Transverse colon (tissue), 4 donors: ENCODE measurements at regions not wholly inside any gene's neighbourhood (a gene's known extent, or its start where the extent isn't known, plus 50 kb on each side); places are given as distances from the start of the nearest gene placed in this dataset.

Experiments used
- EP300 ChIP-seq: sonication (generic); formaldehyde crosslinking; IDR thresholded peaks from one replicate; pipeline ENCODE4 v1.6.1; 2017; ENCODE audit warnings: antibody characterized with exemption, low read depth
- POLR2AphosphoS5 ChIP-seq, 3 donors: sonication (generic); formaldehyde crosslinking; IDR thresholded peaks; one replicate each; pipeline ENCODE4 v1.6.1; 2016; ENCODE audit warnings: antibody characterized with exemption in 3 of 3
- TF ChIP-seq, protein P1 (sequence below), 5 experiments: fragments of 200-600 bp in 3 of 5; fragments of 450-650 bp in 2 of 5; sonication (generic) in 3 of 5; IDR thresholded peaks; 1 replicate in 2 of 5; 2 replicates in 3 of 5; pipeline ENCODE4 v1.5.1; 2016 to 2017; ENCODE audit warnings: antibody characterized with exemption in 5 of 5, inconsistent platforms in 3 of 5, mild to moderate bottlenecking in 2 of 5, moderate library complexity in 1 of 5

DNA sequence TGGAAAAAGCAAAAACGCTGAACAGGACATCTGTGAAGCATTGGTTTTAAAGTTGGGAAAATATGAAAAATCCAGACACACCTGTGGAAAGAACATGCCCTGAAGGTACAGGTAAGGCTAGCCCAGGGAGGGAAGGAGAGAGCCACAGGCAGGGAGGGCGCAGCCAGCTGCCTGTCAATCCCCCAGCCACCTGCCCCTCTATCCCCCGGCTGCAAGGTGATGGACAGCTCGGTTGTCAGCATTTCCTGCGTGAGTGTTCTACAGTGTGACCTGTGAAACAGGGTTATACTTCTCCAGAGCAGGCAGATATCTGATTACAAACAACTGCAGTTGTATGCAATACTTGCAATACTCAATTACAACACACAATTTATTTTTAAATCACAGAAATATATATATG is 358.1 kb downstream of the SMOC2 start:
- TF ChIP-seq, protein P1, sequence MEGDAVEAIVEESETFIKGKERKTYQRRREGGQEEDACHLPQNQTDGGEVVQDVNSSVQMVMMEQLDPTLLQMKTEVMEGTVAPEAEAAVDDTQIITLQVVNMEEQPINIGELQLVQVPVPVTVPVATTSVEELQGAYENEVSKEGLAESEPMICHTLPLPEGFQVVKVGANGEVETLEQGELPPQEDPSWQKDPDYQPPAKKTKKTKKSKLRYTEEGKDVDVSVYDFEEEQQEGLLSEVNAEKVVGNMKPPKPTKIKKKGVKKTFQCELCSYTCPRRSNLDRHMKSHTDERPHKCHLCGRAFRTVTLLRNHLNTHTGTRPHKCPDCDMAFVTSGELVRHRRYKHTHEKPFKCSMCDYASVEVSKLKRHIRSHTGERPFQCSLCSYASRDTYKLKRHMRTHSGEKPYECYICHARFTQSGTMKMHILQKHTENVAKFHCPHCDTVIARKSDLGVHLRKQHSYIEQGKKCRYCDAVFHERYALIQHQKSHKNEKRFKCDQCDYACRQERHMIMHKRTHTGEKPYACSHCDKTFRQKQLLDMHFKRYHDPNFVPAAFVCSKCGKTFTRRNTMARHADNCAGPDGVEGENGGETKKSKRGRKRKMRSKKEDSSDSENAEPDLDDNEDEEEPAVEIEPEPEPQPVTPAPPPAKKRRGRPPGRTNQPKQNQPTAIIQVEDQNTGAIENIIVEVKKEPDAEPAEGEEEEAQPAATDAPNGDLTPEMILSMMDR (IDR thresholded peaks at IDR 0.05) = no peak
- TF ChIP-seq POLR2AphosphoS5 (IDR thresholded peaks at IDR 0.05) (no peak), EP300 (no peak)
